Stimulated activated CD8-positive, alpha-beta memory T cell treated with anti-CD3 and anti-CD28 coated beads, Interleukin-15, amount 100 ng/mL, for 1 hour (primary cell): ENCODE measurements at regions not wholly inside any gene's neighbourhood (a gene's known extent, or its start where the extent isn't known, plus 50 kb on each side); places are given as distances from the start of the nearest gene placed in this dataset.
"Not testable (repeated sequence)": the region's sequence is repeated elsewhere in the genome, so short reads cannot be mapped to it uniquely, and the experiment has no call there.

Source experiments
- DNase-seq: peaks from one replicate; pipeline ENCODE4 v3.0.0-alpha.2; 2020; ENCODE audit warnings: low read depth

- no peak for DNase-seq
Observed at GRCh38 chr9:75282047-75282446, 193.7 kb downstream of the OSTF1 start.

- no peak for DNase-seq
Observed at GRCh38 chr9:75289332-75289731, 201.0 kb downstream of the OSTF1 start.

- DNase-seq, result no peak
Observed at GRCh38 chr9:75299324-75299723, 211.0 kb downstream of the OSTF1 start.

- no peak for DNase-seq
Observed at GRCh38 chr9:75333624-75334023, 245.3 kb downstream of the OSTF1 start.

- DNase-seq, result no peak
Observed at GRCh38 chr9:75358846-75359245, 270.5 kb downstream of the OSTF1 start.

GRCh38 chr9:75359638-75360037 is 271.3 kb downstream of the OSTF1 start:
- no peak for DNase-seq

- DNase-seq, result no peak
Observed at GRCh38 chr9:75360252-75360651, 271.9 kb downstream of the OSTF1 start.

GRCh38 chr9:75362446-75362845 is 274.1 kb downstream of the OSTF1 start:
- not testable (repeated sequence) for DNase-seq

- DNase-seq, result no peak
Observed at GRCh38 chr9:75365196-75365595, 276.9 kb downstream of the OSTF1 start.

GRCh38 chr9:75369989-75370388 is 281.7 kb downstream of the OSTF1 start:
- DNase-seq, result no peak

GRCh38 chr9:75372499-75373268 is 284.4 kb downstream of the OSTF1 start:
- no peak for DNase-seq

GRCh38 chr9:75376680-75377254 is 288.5 kb downstream of the OSTF1 start:
- no peak for DNase-seq

- no peak for DNase-seq
Observed at GRCh38 chr9:75378036-75378435, 289.7 kb downstream of the OSTF1 start.

GRCh38 chr9:75378926-75379325 is 290.6 kb downstream of the OSTF1 start:
- no peak for DNase-seq

- DNase-seq, result no peak
Observed at GRCh38 chr9:75382126-75382525, 293.8 kb downstream of the OSTF1 start.

- not testable (repeated sequence) for DNase-seq
Observed at GRCh38 chr9:75383420-75384034, 295.2 kb downstream of the OSTF1 start.

GRCh38 chr9:75385236-75385635 is 296.9 kb downstream of the OSTF1 start:
- DNase-seq, result no peak

GRCh38 chr9:75389101-75389500 is 300.8 kb downstream of the OSTF1 start:
- DNase-seq, result no peak

GRCh38 chr9:75390951-75391350 is 302.6 kb downstream of the OSTF1 start:
- no peak for DNase-seq

- DNase-seq, result no peak
Observed at GRCh38 chr9:75391497-75391896, 303.2 kb downstream of the OSTF1 start.

GRCh38 chr9:75395336-75395735 is 307.0 kb downstream of the OSTF1 start:
- no peak for DNase-seq

- no peak for DNase-seq
Observed at GRCh38 chr9:75397836-75398235, 309.5 kb downstream of the OSTF1 start.

- DNase-seq, result no peak
Observed at GRCh38 chr9:75408391-75408790, 320.1 kb downstream of the OSTF1 start.
